ENCODE measurements at regions not wholly inside any gene's neighbourhood (a gene's known extent, or its start where the extent isn't known, plus 50 kb on each side); places are given as distances from the start of the nearest gene placed in this dataset.

DNA sequence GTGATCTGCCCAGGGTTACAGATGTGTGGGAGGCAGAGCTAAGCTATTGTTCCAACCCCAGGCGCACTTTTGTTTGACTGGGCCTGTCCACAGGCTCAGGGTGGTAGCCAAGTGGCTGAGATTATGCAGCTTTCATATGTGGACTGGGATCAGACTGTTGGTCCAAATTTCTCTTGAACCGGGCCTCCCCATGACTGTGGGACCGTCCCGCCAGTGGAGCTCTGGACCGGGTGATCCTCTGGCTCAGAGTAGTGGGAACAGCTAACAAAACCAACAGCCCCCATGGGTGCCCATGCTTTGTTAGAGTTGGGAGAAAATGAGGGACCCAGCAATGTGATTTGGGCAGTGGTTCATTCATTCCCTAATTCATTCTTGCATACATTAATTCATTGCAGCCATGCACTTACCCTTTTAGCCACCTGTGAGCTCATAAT, 86.8 kb upstream of the HS6ST1 start:
- no peak overlapping the region for H3K4me3 ChIP-seq (ENCODE audit: low read length)

DNA sequence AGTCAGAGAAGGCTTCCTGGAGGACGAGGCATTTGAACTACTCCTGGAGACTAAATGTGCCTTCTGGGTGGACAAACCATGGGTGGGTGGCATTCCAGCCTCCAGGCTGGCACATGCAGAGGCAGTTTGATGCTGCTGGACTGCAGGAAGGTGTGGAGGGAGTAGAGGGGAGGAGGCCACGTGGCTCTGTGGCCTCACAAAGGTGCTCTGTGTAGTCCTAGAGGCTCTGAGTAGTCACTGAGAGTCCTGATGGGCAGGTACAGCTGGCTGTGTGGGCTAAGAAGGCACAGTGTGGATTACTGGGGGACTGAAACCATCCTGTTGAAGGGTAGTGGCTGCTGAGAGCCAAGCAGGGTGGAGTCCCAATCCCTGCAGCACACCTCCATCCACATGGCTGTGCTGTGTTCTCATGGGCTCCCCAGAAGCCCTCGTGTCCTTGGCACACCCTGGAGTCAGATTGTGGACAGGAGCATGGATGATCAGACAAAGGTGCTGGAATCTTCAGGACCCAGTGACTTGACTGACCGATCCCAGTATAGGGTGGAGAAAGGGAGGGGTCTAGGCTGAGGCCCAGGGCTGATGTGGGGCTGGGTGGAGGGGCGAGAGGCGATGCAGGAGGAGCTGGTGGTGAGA, 87.4 kb upstream of the HS6ST1 start:
- Histone ChIP-seq H3F3A (ENCODE audit: control insufficient read depth, insufficient read depth) (no peaks in the 10 kb centered on the region), H3K79me2 (ENCODE audit: control insufficient read depth, low read length) (no peaks in the 10 kb centered on the region), H3K9me3 (ENCODE audit: control insufficient read depth, insufficient read depth, low read length) (no peaks in the 10 kb centered on the region), H3K36me3 (ENCODE audit: control insufficient read depth, low read length) (no peaks in the 10 kb centered on the region), H3K4me1 (ENCODE audit: control insufficient read depth, low read length) (no peaks in the 10 kb centered on the region), H3K27me3 (ENCODE audit: control insufficient read depth, low read length) (no peaks in the 10 kb centered on the region), H3K27ac (ENCODE audit: low read depth, low read length) (no peak overlapping the region), H3K4me2 (ENCODE audit: low read length) (no peak overlapping the region), H3K4me3 (ENCODE audit: low read length) (no peak overlapping the region), H3K9me2 (replicated peaks; ENCODE audit: control insufficient read depth, low read length) (no peaks in the 10 kb centered on the region), H4K20me1 (ENCODE audit: control insufficient read depth, insufficient read depth, low read depth, low read length) (no peaks in the 10 kb centered on the region)
- no peak for TF ChIP-seq EZH2phosphoT487 (IDR thresholded peaks at IDR 0.05; ENCODE audit: borderline replicate concordance, low read length)
- TF ChIP-seq, protein P1, sequence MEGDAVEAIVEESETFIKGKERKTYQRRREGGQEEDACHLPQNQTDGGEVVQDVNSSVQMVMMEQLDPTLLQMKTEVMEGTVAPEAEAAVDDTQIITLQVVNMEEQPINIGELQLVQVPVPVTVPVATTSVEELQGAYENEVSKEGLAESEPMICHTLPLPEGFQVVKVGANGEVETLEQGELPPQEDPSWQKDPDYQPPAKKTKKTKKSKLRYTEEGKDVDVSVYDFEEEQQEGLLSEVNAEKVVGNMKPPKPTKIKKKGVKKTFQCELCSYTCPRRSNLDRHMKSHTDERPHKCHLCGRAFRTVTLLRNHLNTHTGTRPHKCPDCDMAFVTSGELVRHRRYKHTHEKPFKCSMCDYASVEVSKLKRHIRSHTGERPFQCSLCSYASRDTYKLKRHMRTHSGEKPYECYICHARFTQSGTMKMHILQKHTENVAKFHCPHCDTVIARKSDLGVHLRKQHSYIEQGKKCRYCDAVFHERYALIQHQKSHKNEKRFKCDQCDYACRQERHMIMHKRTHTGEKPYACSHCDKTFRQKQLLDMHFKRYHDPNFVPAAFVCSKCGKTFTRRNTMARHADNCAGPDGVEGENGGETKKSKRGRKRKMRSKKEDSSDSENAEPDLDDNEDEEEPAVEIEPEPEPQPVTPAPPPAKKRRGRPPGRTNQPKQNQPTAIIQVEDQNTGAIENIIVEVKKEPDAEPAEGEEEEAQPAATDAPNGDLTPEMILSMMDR (IDR thresholded peaks at IDR 0.05; ENCODE audit: low read depth, low read length, poor library complexity, severe bottlenecking): no peak

More for the DNA sequence above, 86.8 kb upstream of the HS6ST1 start:
- no peak for TF ChIP-seq EZH2phosphoT487 (IDR thresholded peaks at IDR 0.05; ENCODE audit: borderline replicate concordance, low read length)
- TF ChIP-seq, protein P1 (IDR thresholded peaks at IDR 0.05; ENCODE audit: low read depth, low read length, poor library complexity, severe bottlenecking): no peak
- no peaks in the 10 kb centered on the region for H3K4me1 ChIP-seq (ENCODE audit: control insufficient read depth, low read length)
- no peaks in the 10 kb centered on the region for H3K36me3 ChIP-seq (ENCODE audit: control insufficient read depth, low read length)
- no peaks in the 10 kb centered on the region for H4K20me1 ChIP-seq (ENCODE audit: control insufficient read depth, insufficient read depth, low read depth, low read length)
- H3K9me2 ChIP-seq (replicated peaks; ENCODE audit: control insufficient read depth, low read length): no peaks in the 10 kb centered on the region
- no peak overlapping the region for H3K4me2 ChIP-seq (ENCODE audit: low read length)
- H3F3A ChIP-seq (ENCODE audit: control insufficient read depth, insufficient read depth): no peaks in the 10 kb centered on the region
- H3K27ac ChIP-seq (ENCODE audit: low read depth, low read length): no peak overlapping the region
- no peaks in the 10 kb centered on the region for H3K9me3 ChIP-seq (ENCODE audit: control insufficient read depth, insufficient read depth, low read length)
- H3K27me3 ChIP-seq (ENCODE audit: control insufficient read depth, low read length): no peaks in the 10 kb centered on the region
- no peaks in the 10 kb centered on the region for H3K79me2 ChIP-seq (ENCODE audit: control insufficient read depth, low read length)

DNA sequence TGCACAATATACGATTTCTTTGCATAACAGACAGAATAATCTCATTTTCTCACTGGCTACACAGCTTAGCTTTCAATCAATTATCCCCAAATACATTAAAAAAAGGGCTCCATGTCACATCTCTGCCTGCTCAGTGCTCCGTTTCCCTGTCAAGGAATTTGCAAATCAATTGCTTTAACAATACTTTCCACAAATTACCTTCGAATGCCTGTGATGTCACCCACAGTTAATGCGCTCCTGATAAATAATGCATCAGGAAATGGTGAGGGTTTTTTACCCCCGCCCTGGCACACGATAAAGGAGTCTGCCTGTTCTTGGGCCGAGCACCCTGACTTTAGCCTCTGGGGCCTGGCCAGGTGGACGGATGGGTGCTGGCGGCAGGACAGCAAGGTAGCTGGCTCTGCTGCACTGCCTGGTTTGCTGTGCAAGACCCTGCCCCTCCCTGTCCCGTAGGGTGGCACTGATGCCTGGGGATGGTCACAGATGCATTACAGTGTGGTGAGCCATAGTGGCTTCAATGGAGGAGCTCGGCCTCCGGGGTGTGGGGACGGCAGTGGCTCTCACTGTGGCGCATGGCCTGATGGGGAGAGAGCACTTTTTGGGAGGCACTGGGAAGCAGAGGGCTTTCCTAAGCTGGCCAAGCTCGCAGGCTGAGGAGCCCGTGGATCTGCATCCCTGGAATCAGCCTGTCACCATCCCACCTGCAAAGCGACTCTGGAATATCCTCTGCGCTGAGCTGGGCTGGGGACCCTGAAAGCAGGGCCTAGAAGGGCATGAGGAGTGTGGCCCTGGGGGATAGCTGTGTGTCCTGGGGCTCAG, 88.3 kb upstream of the HS6ST1 start:
- Histone ChIP-seq H3K4me1 (ENCODE audit: control insufficient read depth, low read length) (no peaks in the 10 kb centered on the region), H3K9me3 (ENCODE audit: control insufficient read depth, insufficient read depth, low read length) (no peaks in the 10 kb centered on the region), H3K36me3 (ENCODE audit: control insufficient read depth, low read length) (no peaks in the 10 kb centered on the region), H3K27ac (ENCODE audit: low read depth, low read length) (no peak overlapping the region), H3K9me2 (replicated peaks; ENCODE audit: control insufficient read depth, low read length) (no peaks in the 10 kb centered on the region), H3F3A (ENCODE audit: control insufficient read depth, insufficient read depth) (no peaks in the 10 kb centered on the region), H3K79me2 (ENCODE audit: control insufficient read depth, low read length) (no peaks in the 10 kb centered on the region), H3K4me2 (ENCODE audit: low read length) (no peak overlapping the region), H4K20me1 (ENCODE audit: control insufficient read depth, insufficient read depth, low read depth, low read length) (no peaks in the 10 kb centered on the region), H3K4me3 (ENCODE audit: low read length) (no peak overlapping the region), H3K27me3 (ENCODE audit: control insufficient read depth, low read length) (no peaks in the 10 kb centered on the region)
- TF ChIP-seq, protein P1 (IDR thresholded peaks at IDR 0.05; ENCODE audit: low read depth, low read length, poor library complexity, severe bottlenecking): no peak
- no peak for TF ChIP-seq EZH2phosphoT487 (IDR thresholded peaks at IDR 0.05; ENCODE audit: borderline replicate concordance, low read length)

Data from DOHH2 (cell line).